Fibroblast of skin of right biceps (primary cell): ENCODE measurements at regions not wholly inside any gene's neighbourhood (a gene's known extent, or its start where the extent isn't known, plus 50 kb on each side); places are given as distances from the start of the nearest gene placed in this dataset.

Source experiments
- DNase-seq: peaks from one replicate; pipeline ENCODE4 v3.0.0-alpha.2; 2013

DNA sequence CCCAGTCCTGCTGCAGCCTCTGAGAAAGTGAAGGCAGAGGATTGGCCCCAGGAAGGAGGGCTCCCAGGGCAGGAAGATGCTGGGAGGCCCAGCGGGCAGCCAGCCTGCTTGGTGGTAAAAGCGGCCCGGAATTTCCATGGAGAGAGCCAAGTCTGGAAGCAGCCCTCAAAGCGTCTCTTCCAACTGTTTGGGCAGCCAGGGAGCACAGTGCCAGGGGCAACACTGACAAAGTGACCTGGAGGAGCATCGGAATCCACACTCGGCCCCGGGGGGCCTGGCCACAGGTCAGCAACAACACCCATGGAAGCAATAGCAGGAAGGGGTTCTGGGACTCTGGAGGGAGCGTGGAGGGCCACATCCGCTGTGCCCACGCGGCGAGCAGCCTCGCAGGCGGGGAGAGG is 63.2 kb upstream of the FGFR2 start:
- no peak for DNase-seq

DNA sequence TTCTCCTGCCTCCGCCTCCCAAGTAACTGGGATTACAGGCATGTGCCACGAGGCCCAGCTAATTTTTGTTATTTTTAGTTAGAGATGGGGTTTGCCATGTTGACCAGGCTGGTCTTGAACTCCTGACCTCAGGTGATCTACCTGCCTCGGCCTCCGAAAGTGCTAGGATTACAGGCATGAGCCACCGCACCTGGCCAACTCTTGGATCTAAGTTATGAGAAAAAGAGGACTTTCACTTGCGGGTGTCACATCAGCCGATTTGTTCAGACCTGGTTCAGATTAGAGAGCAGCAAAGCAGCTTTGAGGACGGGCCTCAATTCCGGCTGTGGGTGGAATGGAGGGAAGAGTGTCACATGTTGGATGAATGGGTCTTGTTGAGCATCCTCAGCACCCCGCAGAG is 61.0 kb upstream of the FGFR2 start:
- DNase-seq = no peak

GRCh38 chr10:121658611-121659010 is 60.4 kb upstream of the FGFR2 start:
- no peak for DNase-seq

DNA sequence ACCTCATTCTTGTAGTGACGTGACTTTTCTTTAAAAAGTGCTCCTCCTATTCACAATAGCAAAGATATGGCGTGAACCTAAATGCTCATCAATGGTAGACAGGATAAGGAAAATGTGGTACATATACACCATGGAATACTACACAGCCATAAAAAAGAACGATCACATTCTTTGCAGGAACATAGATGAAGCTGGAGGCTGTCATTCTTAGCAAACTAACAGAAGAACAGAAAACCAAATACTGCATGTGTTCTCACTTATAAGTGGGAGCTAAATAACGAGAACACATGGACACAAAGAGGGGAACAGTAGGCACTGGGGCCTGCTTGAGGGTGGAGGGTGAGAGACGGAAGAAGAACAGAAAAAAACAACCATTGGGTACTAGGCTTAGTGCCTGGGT is 59.9 kb upstream of the FGFR2 start:
- DNase-seq = no peak

- DNase-seq = no peak
Observed at GRCh38 chr10:121655254-121656144, 57.3 kb upstream of the FGFR2 start.

GRCh38 chr10:121654021-121654545 is 55.8 kb upstream of the FGFR2 start:
- DNase-seq = no peak

- DNase-seq = no peak
Observed at GRCh38 chr10:121653608-121654007, 55.4 kb upstream of the FGFR2 start.

- DNase-seq = no peak
Observed at GRCh38 chr10:121648493-121648892, 50.2 kb upstream of the FGFR2 start.

DNA sequence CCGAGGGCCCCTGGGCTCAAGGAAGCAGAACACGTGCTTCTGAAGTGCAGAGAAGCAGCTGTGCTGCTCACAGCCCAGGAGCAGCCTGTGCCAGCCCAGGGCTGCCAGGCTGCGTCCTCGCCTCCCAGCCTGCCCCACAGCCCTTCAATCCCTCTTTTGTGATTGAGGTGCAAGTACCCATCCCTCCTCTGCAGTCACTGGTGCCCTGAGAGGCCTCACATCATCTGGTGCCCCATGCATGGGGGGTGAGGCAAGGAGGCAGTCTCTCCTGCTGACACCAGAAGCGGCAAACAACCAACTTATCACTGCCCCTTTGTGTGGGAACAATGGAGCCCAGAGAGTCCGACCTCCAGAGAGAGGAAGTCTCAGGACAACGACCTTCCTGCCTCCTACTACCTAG is 49.8 kb upstream of the FGFR2 start:
- DNase-seq = no peak
